Esophagus squamous epithelium (tissue), 4 donors: ENCODE measurements at regions not wholly inside any gene's neighbourhood (a gene's known extent, or its start where the extent isn't known, plus 50 kb on each side); places are given as distances from the start of the nearest gene placed in this dataset.

Experiments
- POLR2A ChIP-seq, 4 donors: fragments of 450-650 bp; IDR thresholded peaks; one replicate each; pipeline ENCODE4 v1.6.1; 2017; ENCODE audit warnings: antibody characterized with exemption in 4 of 4, mild to moderate bottlenecking in 4 of 4, moderate library complexity in 3 of 4
- TF ChIP-seq, protein P1 (sequence below), 6 experiments: fragments of 450-650 bp in 4 of 6; fragments of 200-600 bp in 2 of 6; sonication (generic) in 2 of 6; IDR thresholded peaks; one replicate each; pipeline ENCODE4 v1.5.1; 2016 to 2019; ENCODE audit warnings: antibody characterized with exemption in 6 of 6, mild to moderate bottlenecking in 4 of 6, moderate library complexity in 4 of 6

DNA sequence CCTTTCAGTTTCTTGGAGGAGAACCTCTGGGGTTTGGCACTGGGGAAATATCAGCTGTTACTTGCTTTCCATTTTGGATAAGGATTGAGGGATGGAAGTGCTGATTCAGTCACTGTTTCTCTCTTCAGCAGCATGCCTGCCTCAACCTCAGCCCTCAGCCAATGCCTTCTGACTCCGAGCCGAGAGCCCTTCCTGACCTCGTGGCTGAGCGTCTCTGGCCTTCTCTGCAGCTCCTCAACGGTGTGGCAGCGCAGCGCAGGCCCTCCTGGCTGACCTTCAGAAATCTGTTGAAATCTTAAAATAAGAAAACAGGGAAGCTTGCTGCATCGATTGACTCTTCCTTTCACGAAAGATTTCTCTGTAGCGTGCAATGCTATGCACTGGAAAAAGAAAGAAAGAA is 434.3 kb upstream of the FAT1 start:
- TF ChIP-seq, protein P1, sequence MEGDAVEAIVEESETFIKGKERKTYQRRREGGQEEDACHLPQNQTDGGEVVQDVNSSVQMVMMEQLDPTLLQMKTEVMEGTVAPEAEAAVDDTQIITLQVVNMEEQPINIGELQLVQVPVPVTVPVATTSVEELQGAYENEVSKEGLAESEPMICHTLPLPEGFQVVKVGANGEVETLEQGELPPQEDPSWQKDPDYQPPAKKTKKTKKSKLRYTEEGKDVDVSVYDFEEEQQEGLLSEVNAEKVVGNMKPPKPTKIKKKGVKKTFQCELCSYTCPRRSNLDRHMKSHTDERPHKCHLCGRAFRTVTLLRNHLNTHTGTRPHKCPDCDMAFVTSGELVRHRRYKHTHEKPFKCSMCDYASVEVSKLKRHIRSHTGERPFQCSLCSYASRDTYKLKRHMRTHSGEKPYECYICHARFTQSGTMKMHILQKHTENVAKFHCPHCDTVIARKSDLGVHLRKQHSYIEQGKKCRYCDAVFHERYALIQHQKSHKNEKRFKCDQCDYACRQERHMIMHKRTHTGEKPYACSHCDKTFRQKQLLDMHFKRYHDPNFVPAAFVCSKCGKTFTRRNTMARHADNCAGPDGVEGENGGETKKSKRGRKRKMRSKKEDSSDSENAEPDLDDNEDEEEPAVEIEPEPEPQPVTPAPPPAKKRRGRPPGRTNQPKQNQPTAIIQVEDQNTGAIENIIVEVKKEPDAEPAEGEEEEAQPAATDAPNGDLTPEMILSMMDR (IDR thresholded peaks at IDR 0.05) = no peak
- no peak for TF ChIP-seq POLR2A (IDR thresholded peaks at IDR 0.05)
